ENCODE measurements at regions not wholly inside any gene's neighbourhood (a gene's known extent, or its start where the extent isn't known, plus 50 kb on each side); places are given as distances from the start of the nearest gene placed in this dataset.
A peak's percentile ranks its signal among the peaks of the same experiment; 100 is the strongest.
"Not testable (repeated sequence)": the region's sequence is repeated elsewhere in the genome, so short reads cannot be mapped to it uniquely, and the experiment has no call there.

- no peak for TF ChIP-seq ELK1 (IDR thresholded peaks at IDR 0.05; ENCODE audit: low read depth, low read length)
- TF ChIP-seq ATOH8 (CRISPR knock-in tag; IDR thresholded peaks at IDR 0.05; ENCODE audit: low read depth), result 0 out of 2 replicates have a peak, but pooled peaks have one; percentile 28
- TF ChIP-seq TP53 (CRISPR knock-in tag; IDR thresholded peaks at IDR 0.05), result no peak
- TF ChIP-seq HMGXB4 (CRISPR knock-in tag; IDR thresholded peaks at IDR 0.05; ENCODE audit: borderline replicate concordance), result no peak
- TF ChIP-seq RFX5 (IDR thresholded peaks at IDR 0.05), result no peak
- no peak for TF ChIP-seq ZFP36 (IDR thresholded peaks at IDR 0.05; ENCODE audit: borderline replicate concordance, partially characterized antibody)
- TF ChIP-seq BCL3 (IDR thresholded peaks at IDR 0.05), result no peak
- no peak for TF ChIP-seq ZSCAN20 (CRISPR knock-in tag; IDR thresholded peaks at IDR 0.05)
- no peak for TF ChIP-seq HOXA7 (CRISPR knock-in tag; IDR thresholded peaks at IDR 0.05)
- 0 out of 2 replicates have a peak, but pooled peaks have one; percentile 34 for TF ChIP-seq EHF (CRISPR knock-in tag; IDR thresholded peaks at IDR 0.05)
- TF ChIP-seq FOSL2 (IDR thresholded peaks at IDR 0.05), result peak; percentile 49; the same call in 1 of the 2 replicates
- peak; percentile 93 for TF ChIP-seq FOSL2 (CRISPR knock-in tag; IDR thresholded peaks at IDR 0.05)
- peak; percentile 93 for TF ChIP-seq GATA3 (IDR thresholded peaks at IDR 0.05; ENCODE audit: borderline replicate concordance)
- no peak for TF ChIP-seq REST (IDR thresholded peaks at IDR 0.05)
- TF ChIP-seq ESRRA (IDR thresholded peaks at IDR 0.05; ENCODE audit: borderline replicate concordance, low read length), result no peak
Observed at GRCh38 chrX:123803331-123803983, 56.4 kb upstream of the XIAP start (continued).

GRCh38 chrX:123803984-123804365 lies 55.9 kb upstream of the XIAP start:
- not testable (repeated sequence) for H3K9me3 ChIP-seq; FAIRE-seq; ATAC-seq; H3K4me3 ChIP-seq; DNase-seq (ENCODE audit: low read depth in 1 of 2, low spot score in 1 of 2)
- Histone ChIP-seq H3K4me2 (peak overlapping the region; percentile 50), H3K27ac (peak overlapping the region; percentile 86), H3K4me1 (peaks cover 56% of the 10 kb centered on the region)
- ChIA-PET POLR2A (interaction anchor here (2.6 kb wide), 1 partner anchor 26 kb away, joined by 20 read pairs; no protein-coding TSS in a partner anchor), CTCF (interaction anchor here (0.9 to 5.1 kb wide), 4 partner anchors 27 to 30 kb away, joined by 3 to 31 read pairs (median 3); no protein-coding TSS in a partner anchor)
- TF ChIP-seq KDM1A (IDR thresholded peaks at IDR 0.05; ENCODE audit: low read depth), result 0 out of 2 replicates have a peak, but pooled peaks have one; percentile 12
- WGBS (ENCODE audit: missing lambda C conversion rate), result 75% methylated on average over 3 of the region's 4 CpGs
